PFSK-1 (cell line): ENCODE measurements at regions not wholly inside any gene's neighbourhood (a gene's known extent, or its start where the extent isn't known, plus 50 kb on each side); places are given as distances from the start of the nearest gene placed in this dataset.

Experiments
- FOXP2 ChIP-seq: optimal IDR thresholded peaks from 2 replicates; pipeline ENCODE3; 2011; ENCODE audit warnings: borderline replicate concordance, control low read depth, inconsistent platforms; ENCODE audit not compliant: insufficient read depth; ENCODE audit errors: extremely low read length, extremely low read depth
- POLR2AphosphoS5 ChIP-seq: IDR thresholded peaks from 2 replicates; pipeline ENCODE4 v1.6.1; 2012; ENCODE audit warnings: low read depth, mild to moderate bottlenecking, control low read depth, low read length, moderate library complexity
- SIN3A ChIP-seq: IDR thresholded peaks from 2 replicates; pipeline ENCODE4 v1.6.1; 2012; ENCODE audit warnings: mild to moderate bottlenecking, low read length, moderate library complexity, borderline replicate concordance; ENCODE audit not compliant: insufficient read depth
- TAF1 ChIP-seq: IDR thresholded peaks from 2 replicates; pipeline ENCODE4 v1.6.1; 2012; ENCODE audit warnings: low read length, control low read depth, borderline replicate concordance; ENCODE audit not compliant: insufficient read depth
- TF ChIP-seq, protein P1 (sequence below), 2 experiments: IDR thresholded peaks; 2 replicates each; pipeline versions ENCODE4 v1.6.1 to v1.8.0; 2011 to 2012; ENCODE audit warnings: low read depth in 2 of 2, low read length in 2 of 2, control low read depth in 1 of 2, inconsistent platforms in 1 of 2, mild to moderate bottlenecking in 1 of 2, moderate library complexity in 1 of 2; ENCODE audit not compliant: insufficient read depth in 1 of 2

GRCh38 chr17:34719569-34719968 is 140.2 kb downstream of the TMEM132E start:
- no peak for TF ChIP-seq TAF1
- no peak for TF ChIP-seq FOXP2
- TF ChIP-seq, protein P1, sequence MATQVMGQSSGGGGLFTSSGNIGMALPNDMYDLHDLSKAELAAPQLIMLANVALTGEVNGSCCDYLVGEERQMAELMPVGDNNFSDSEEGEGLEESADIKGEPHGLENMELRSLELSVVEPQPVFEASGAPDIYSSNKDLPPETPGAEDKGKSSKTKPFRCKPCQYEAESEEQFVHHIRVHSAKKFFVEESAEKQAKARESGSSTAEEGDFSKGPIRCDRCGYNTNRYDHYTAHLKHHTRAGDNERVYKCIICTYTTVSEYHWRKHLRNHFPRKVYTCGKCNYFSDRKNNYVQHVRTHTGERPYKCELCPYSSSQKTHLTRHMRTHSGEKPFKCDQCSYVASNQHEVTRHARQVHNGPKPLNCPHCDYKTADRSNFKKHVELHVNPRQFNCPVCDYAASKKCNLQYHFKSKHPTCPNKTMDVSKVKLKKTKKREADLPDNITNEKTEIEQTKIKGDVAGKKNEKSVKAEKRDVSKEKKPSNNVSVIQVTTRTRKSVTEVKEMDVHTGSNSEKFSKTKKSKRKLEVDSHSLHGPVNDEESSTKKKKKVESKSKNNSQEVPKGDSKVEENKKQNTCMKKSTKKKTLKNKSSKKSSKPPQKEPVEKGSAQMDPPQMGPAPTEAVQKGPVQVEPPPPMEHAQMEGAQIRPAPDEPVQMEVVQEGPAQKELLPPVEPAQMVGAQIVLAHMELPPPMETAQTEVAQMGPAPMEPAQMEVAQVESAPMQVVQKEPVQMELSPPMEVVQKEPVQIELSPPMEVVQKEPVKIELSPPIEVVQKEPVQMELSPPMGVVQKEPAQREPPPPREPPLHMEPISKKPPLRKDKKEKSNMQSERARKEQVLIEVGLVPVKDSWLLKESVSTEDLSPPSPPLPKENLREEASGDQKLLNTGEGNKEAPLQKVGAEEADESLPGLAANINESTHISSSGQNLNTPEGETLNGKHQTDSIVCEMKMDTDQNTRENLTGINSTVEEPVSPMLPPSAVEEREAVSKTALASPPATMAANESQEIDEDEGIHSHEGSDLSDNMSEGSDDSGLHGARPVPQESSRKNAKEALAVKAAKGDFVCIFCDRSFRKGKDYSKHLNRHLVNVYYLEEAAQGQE (IDR thresholded peaks at IDR 0.05; ENCODE audit: insufficient read depth in 1 of 2, low read depth in 2 of 2, low read length in 2 of 2) = no peak
- TF ChIP-seq SIN3A = no peak
- no peak for TF ChIP-seq POLR2AphosphoS5

- TF ChIP-seq SIN3A (no peak), FOXP2 (no peak), TAF1 (no peak), POLR2AphosphoS5 (no peak)
- TF ChIP-seq, protein P1 (IDR thresholded peaks at IDR 0.05; ENCODE audit: insufficient read depth in 1 of 2, low read depth in 2 of 2, low read length in 2 of 2) = no peak
Observed at GRCh38 chr17:34717092-34717491, 137.7 kb downstream of the TMEM132E start.

DNA sequence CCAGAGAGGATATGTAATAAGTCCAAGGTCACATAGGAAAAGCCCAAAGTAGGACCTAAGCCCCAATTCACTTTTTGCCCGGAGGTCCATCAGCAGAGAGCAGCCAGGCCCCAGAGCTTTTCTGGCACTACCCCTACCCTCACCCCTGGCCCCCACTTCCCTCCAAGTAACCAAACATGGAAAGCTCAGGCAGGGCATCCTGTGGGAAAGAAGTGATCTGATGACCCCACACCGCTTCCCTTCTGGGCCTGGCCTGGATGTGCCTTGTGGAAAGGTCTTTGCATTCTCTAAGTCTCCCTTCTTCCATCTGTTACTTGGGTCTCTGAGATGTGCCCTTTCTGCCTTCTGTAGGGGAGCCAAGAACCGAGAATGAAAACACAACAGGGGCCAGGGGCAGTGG is 136.9 kb downstream of the TMEM132E start:
- TF ChIP-seq POLR2AphosphoS5 (no peak), SIN3A (no peak), FOXP2 (no peak), TAF1 (no peak)
- TF ChIP-seq, protein P1 (IDR thresholded peaks at IDR 0.05; ENCODE audit: insufficient read depth in 1 of 2, low read depth in 2 of 2, low read length in 2 of 2) = no peak

- TF ChIP-seq, protein P1 (IDR thresholded peaks at IDR 0.05; ENCODE audit: insufficient read depth in 1 of 2, low read depth in 2 of 2, low read length in 2 of 2) = no peak
- TF ChIP-seq TAF1 (no peak), SIN3A (no peak), FOXP2 (no peak)
Observed at GRCh38 chr17:34715504-34715903, 136.1 kb downstream of the TMEM132E start.

DNA sequence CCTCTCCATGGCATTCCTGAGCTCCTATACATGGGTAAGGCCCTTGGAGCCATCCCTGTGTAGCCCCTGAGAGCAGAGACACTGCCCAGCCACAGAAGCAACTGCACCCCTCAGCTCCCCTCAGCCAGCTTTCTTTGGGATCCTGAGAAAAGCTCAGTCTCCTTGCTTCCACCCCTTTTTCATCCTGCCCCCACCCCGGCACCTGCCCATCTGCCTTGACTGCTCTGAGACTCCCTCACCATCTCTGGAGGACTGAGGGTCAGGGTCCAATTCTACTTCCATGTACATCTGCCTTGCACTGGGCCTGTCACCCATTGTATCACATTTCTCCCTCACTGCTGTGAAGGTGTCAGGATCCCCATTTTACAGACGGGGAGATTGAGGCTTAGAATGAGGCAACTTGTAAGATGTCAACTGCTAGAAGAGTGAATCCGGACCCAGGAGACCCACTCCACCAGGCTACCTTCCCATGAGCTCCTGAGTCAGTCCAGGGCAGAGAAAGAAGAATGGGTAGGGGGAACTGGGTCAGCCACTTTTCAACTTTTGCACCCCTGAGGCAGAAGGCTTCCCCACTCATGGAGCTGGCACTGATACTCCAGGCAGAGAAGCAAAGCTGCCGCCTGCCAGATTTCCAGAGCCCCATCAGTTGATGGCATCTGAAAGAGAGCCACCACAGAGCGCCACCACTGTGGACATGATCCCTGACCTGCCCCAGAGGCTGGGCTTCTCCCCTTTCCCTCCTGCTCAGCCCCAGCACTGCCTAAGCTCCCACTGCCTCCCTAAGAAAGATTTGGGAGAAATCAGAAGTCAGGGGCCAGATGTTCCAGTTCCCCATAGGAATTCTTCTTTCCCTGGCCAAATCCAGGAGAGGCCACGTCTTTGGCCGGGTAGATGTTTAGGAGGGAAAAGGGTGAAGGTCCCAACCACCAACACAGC is 135.4 kb downstream of the TMEM132E start:
- no peak for TF ChIP-seq POLR2AphosphoS5
- no peak for TF ChIP-seq TAF1
- no peak for TF ChIP-seq SIN3A
- TF ChIP-seq, protein P1 (IDR thresholded peaks at IDR 0.05; ENCODE audit: insufficient read depth in 1 of 2, low read depth in 2 of 2, low read length in 2 of 2) = no peak
- no peak for TF ChIP-seq FOXP2
